Activated T-cell treated with anti-CD3 and anti-CD28 coated beads, Interleukin-2, amount 50 U/mL, for 72 hours (primary cell): ENCODE measurements at regions not wholly inside any gene's neighbourhood (a gene's known extent, or its start where the extent isn't known, plus 50 kb on each side); places are given as distances from the start of the nearest gene placed in this dataset.
"Not testable (repeated sequence)": the region's sequence is repeated elsewhere in the genome, so short reads cannot be mapped to it uniquely, and the experiment has no call there.

Experiments used
- ATAC-seq, 2 donors: fragments of 150-1000 bp; cut with Tn5 transposase; replicated peaks in 1 of 2; 2 replicates each; pipeline ENCODE4 v1.10.0; 2021; ENCODE audit warnings: moderate library complexity in 2 of 2, mild to moderate bottlenecking in 1 of 2
- DNase-seq, 2 donors: peaks; one replicate each; pipeline ENCODE4 v3.0.0; 2021 to 2022; ENCODE audit warnings: mixed read lengths in 1 of 2
- H3K27ac Mint-ChIP-seq: one replicate; pipeline ENCODE4 v1.8.0; 2022; ENCODE audit warnings: mild to moderate bottlenecking, moderate library complexity, mixed read lengths
- H3K27me3 Mint-ChIP-seq: one replicate; pipeline ENCODE4 v1.8.0; 2022; ENCODE audit warnings: low read depth, mixed read lengths
- H3K36me3 Mint-ChIP-seq, 2 donors: one replicate each; pipeline ENCODE4 v1.8.0; 2022; ENCODE audit warnings: mixed read lengths in 2 of 2, mild to moderate bottlenecking in 1 of 2; ENCODE audit not compliant: insufficient read depth in 2 of 2
- H3K4me1 Mint-ChIP-seq: one replicate; pipeline ENCODE4 v1.8.0; 2022; ENCODE audit warnings: low read depth, mixed read lengths
- H3K4me3 Mint-ChIP-seq, 2 donors: one replicate each; pipeline ENCODE4 v1.8.0; 2022; ENCODE audit warnings: mild to moderate bottlenecking in 2 of 2, mixed read lengths in 2 of 2, moderate library complexity in 2 of 2
- H3K9me3 Mint-ChIP-seq, 2 donors: one replicate each; pipeline ENCODE4 v1.8.0; 2022; ENCODE audit warnings: mixed read lengths in 2 of 2

DNA sequence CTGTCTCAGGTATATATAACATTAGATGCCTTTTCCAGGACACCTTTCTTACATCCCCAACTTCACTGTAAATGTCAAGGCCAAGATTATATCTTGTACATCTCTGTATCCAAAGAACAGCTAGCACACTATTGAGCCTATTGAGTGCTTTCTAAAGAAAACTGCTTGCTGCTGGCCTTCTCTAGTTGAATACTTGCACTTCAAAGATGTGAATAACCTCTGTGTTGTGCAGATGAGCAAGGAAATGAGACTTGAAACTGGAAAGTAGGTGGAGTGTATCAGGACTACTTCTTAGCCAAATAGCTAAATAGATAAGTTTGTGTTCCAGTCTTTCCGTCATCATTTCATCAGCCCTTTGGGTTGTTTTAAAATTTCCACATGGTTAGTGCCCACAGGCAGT is 704.4 kb upstream of the AMOT start:
- Mint-ChIP-seq H3K36me3 (no peaks in the 10 kb centered on the region), H3K4me3 (no peak overlapping the region), H3K27ac (no peak overlapping the region), H3K9me3 (no peaks in the 10 kb centered on the region), H3K27me3 (no peaks in the 10 kb centered on the region), H3K4me1 (no peaks in the 10 kb centered on the region)
- ATAC-seq = no peak
- no peak for DNase-seq

GRCh38 chrX:113539599-113540356 is 699.1 kb upstream of the AMOT start:
- DNase-seq (no peak), ATAC-seq (no peak)
- H3K27me3 Mint-ChIP-seq = peaks cover 6% of the 10 kb centered on the region
- no peaks in the 10 kb centered on the region for H3K4me1 Mint-ChIP-seq
- no peaks in the 10 kb centered on the region for H3K36me3 Mint-ChIP-seq
- H3K9me3 Mint-ChIP-seq = peaks cover 0 to 2% of the 10 kb centered on the region in 2 donors
- no peak overlapping the region for H3K4me3 Mint-ChIP-seq
- no peak overlapping the region for H3K27ac Mint-ChIP-seq

GRCh38 chrX:113529426-113530013 is 688.9 kb upstream of the AMOT start:
- H3K36me3 Mint-ChIP-seq = no peaks in the 10 kb centered on the region
- DNase-seq (no peak), ATAC-seq (no peak)
- peaks cover 15% of the 10 kb centered on the region for H3K27me3 Mint-ChIP-seq
- H3K27ac Mint-ChIP-seq = no peak overlapping the region
- H3K4me3 Mint-ChIP-seq = no peak overlapping the region
- peaks cover under 1 to 1% of the 10 kb centered on the region in 2 donors for H3K9me3 Mint-ChIP-seq
- no peaks in the 10 kb centered on the region for H3K4me1 Mint-ChIP-seq

GRCh38 chrX:113522814-113523213 is 682.2 kb upstream of the AMOT start:
- Mint-ChIP-seq H3K27ac (no peak overlapping the region), H3K4me3 (no peak overlapping the region), H3K4me1 (no peaks in the 10 kb centered on the region), H3K36me3 (no peaks in the 10 kb centered on the region), H3K27me3 (peaks cover 5% of the 10 kb centered on the region), H3K9me3 (peaks cover 0 to 3% of the 10 kb centered on the region in 2 donors)
- ATAC-seq = no peak
- DNase-seq = no peak

DNA sequence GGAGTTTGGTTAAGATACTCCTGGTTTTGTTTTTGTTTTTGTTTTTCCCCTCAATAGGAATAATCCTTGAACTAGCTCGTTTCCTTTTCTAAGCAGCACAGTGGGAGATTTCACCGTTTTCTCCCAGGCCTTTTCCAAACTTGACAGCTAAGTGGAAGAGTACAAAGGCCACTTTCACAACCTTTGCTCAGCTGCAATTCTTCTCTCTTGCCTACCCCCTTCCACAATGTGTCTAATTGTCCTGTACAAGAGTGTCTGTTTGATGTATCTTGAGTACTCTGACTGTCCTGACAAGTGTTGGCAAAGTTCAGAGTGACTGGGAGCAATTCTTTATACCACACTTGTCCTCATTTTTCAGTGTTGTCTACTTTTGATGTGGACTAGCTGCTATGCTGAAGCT is 674.3 kb upstream of the AMOT start:
- H3K27ac Mint-ChIP-seq = no peak overlapping the region
- no peaks in the 10 kb centered on the region for H3K36me3 Mint-ChIP-seq
- no peaks in the 10 kb centered on the region for H3K4me1 Mint-ChIP-seq
- no peaks in the 10 kb centered on the region for H3K27me3 Mint-ChIP-seq
- H3K9me3 Mint-ChIP-seq = peaks cover 0 to 6% of the 10 kb centered on the region in 2 donors
- DNase-seq = no peak
- no peak overlapping the region for H3K4me3 Mint-ChIP-seq
- ATAC-seq = no peak

DNA sequence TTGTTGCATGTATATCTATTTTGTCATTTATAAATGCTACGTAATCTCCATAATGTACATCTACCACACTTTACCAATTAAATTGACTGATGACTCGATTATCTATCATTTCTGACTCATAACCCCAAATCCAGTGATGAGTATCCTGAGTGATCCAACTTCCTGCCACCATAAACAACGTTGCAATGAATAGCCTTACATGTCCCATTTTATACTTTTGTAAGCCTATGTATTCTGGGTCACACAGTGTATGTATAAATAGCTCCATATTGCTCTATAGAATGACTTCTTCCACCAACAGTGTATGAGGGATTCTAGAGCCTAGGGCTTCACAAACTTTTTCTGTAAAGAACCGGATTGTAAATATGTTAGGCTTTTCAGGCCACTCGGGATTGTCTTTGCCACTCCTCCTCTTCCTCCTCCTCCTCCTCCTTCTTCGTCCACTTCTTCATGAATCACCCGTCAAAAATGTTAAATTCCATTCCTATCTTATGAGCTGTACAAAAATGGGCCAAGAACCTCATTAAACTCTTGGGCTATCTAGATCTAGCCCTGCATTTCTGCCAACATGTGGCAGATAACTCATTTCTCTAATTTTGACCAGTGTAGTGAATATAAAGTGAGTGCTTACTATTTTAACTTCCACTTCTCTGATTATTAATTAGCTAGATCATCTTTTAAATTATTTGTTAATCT is 672.2 kb upstream of the AMOT start:
- Mint-ChIP-seq H3K36me3 (no peaks in the 10 kb centered on the region), H3K27me3 (no peaks in the 10 kb centered on the region), H3K4me1 (no peaks in the 10 kb centered on the region), H3K9me3 (peaks cover 0 to 4% of the 10 kb centered on the region in 2 donors), H3K27ac (no peak overlapping the region), H3K4me3 (no peak overlapping the region)
- ATAC-seq (no peak), DNase-seq (no peak)

GRCh38 chrX:113510586-113510985 is 670.0 kb upstream of the AMOT start:
- DNase-seq (no peak), ATAC-seq (no peak)
- Mint-ChIP-seq H3K4me1 (no peaks in the 10 kb centered on the region), H3K36me3 (no peaks in the 10 kb centered on the region), H3K27me3 (no peaks in the 10 kb centered on the region), H3K9me3 (peaks cover 0 to 5% of the 10 kb centered on the region in 2 donors), H3K4me3 (no peak overlapping the region), H3K27ac (no peak overlapping the region)

DNA sequence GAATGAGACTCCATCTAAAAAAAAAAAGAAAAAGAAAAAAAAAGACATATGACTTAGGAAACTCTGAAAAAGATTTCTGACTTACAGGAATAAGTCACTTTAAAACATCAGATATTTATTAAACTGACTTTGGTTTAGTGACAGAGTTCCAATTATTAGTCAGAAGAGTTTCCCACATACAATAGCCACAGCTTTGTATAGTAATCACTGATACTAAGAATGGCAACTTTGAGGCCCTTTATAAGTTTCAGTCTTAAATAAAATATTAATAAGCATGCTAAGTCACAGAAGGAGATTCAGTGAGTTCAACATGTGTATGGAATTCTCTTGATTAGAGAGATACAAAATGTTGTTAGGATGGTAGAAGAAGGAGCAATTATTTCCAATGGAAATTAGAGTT is 652.3 kb upstream of the AMOT start:
- Mint-ChIP-seq H3K4me1 (no peaks in the 10 kb centered on the region), H3K9me3 (peaks cover 5 to 7% of the 10 kb centered on the region in 2 donors), H3K27me3 (no peaks in the 10 kb centered on the region), H3K36me3 (peaks cover 0 to 1% of the 10 kb centered on the region in 2 donors), H3K27ac (no peak overlapping the region), H3K4me3 (no peak overlapping the region)
- DNase-seq = no peak
- ATAC-seq = no peak

DNA sequence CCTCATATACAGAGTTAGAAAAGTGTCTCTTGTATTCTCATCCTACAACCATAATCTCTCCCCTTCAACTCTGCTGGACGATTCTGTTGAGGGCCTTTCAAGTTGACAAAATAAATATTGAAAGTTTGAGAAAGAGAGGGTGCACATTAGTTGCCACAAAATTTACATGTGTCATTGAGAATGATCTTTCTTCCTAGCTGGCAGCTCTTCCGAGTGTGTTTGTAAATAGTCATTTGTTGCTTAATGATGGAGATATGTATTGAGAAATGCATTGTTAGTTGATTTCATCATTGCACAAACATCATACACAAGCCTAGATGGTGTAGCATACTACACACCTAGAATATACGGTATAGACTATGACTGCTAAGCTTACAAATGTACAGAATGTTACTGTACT is 632.8 kb upstream of the AMOT start:
- Mint-ChIP-seq H3K4me1 (no peaks in the 10 kb centered on the region), H3K9me3 (peaks cover 2% of the 10 kb centered on the region in 2 donors), H3K36me3 (no peaks in the 10 kb centered on the region), H3K27me3 (peaks cover 6% of the 10 kb centered on the region), H3K4me3 (no peak overlapping the region), H3K27ac (no peak overlapping the region)
- DNase-seq (no peak), ATAC-seq (no peak)

GRCh38 chrX:113473015-113473414 is 632.4 kb upstream of the AMOT start:
- not testable (repeated sequence) for ATAC-seq, H3K9me3 Mint-ChIP-seq, H3K27ac Mint-ChIP-seq, H3K27me3 Mint-ChIP-seq, DNase-seq, H3K36me3 Mint-ChIP-seq, H3K4me3 Mint-ChIP-seq, H3K4me1 Mint-ChIP-seq

DNA sequence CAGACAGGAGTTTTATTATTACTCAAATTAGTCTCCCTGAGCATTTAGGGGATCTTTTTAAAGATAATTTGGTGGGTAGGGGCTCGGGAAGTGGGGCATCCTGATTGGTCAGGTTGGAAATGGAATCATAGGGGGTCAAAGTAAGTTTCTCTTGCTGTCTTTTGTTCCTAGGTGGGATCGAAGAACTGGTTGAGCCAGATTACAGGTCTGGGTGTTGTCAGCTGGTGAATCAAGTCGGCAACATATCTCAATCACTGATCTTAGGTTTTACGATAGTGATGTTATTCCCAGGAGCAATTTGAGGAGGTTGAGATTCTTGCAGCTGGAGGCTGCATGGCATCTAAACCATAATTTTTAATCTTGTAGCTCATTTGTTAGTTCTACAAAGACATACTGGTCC is 629.5 kb upstream of the AMOT start:
- H3K4me1 Mint-ChIP-seq = no peaks in the 10 kb centered on the region
- peaks cover 14% of the 10 kb centered on the region for H3K27me3 Mint-ChIP-seq
- peaks cover 2% of the 10 kb centered on the region in 2 donors for H3K9me3 Mint-ChIP-seq
- H3K36me3 Mint-ChIP-seq = no peaks in the 10 kb centered on the region
- H3K27ac Mint-ChIP-seq = no peak overlapping the region
- ATAC-seq = no peak
- no peak overlapping the region for H3K4me3 Mint-ChIP-seq
- no peak for DNase-seq

DNA sequence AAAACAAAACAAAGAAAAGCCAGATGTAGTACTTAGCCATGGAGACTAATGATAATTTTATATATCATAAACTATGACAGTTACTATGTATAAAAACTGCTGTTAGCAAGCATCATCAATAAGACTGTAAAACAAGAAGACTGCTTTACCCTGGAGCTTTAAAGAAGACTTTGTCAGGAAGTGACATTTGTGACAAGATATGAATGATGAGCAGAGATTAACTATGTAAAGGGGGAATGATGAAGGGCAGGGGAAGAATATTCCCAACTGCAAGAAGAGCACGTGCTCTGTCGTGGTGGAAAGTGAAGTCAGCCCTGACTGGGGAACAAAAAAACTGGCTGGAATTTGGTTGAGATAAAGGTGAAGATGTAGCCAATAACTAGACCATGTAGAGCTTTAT is 617.1 kb upstream of the AMOT start:
- Mint-ChIP-seq H3K27ac (no peak overlapping the region), H3K4me3 (no peak overlapping the region), H3K9me3 (peaks cover 0 to 6% of the 10 kb centered on the region in 2 donors), H3K4me1 (no peaks in the 10 kb centered on the region), H3K36me3 (peaks cover 0 to 2% of the 10 kb centered on the region in 2 donors), H3K27me3 (no peaks in the 10 kb centered on the region)
- DNase-seq = no peak
- no peak for ATAC-seq

GRCh38 chrX:113455582-113455981 is 615.0 kb upstream of the AMOT start:
- Mint-ChIP-seq H3K27ac (no peak overlapping the region), H3K36me3 (peaks cover 0 to 2% of the 10 kb centered on the region in 2 donors), H3K4me1 (no peaks in the 10 kb centered on the region), H3K4me3 (no peak overlapping the region), H3K27me3 (no peaks in the 10 kb centered on the region), H3K9me3 (peaks cover 0 to 6% of the 10 kb centered on the region in 2 donors)
- ATAC-seq = no peak
- DNase-seq = no peak
